ENCODE measurements at regions not wholly inside any gene's neighbourhood (a gene's known extent, or its start where the extent isn't known, plus 50 kb on each side); places are given as distances from the start of the nearest gene placed in this dataset.

DNA sequence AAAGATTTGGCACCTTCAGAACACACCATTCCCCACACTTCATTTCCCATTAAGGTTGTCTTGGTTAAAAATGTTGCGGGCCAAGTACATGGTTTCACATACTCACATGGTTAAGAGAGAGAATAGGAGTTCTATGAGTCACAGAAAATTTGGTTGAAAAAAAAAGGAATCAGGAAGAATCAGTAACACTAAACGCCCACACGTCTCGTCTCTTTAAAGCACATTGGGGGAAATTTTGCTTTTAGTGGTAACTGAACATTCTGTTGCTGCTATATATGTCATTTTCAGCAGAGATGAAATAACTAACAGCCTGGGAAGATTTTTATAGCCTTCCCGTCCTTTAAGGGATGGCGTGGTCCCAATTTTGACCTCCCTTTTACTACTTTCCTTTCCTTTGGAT, 132.9 kb upstream of the ERG start:
- TF ChIP-seq, protein P1, sequence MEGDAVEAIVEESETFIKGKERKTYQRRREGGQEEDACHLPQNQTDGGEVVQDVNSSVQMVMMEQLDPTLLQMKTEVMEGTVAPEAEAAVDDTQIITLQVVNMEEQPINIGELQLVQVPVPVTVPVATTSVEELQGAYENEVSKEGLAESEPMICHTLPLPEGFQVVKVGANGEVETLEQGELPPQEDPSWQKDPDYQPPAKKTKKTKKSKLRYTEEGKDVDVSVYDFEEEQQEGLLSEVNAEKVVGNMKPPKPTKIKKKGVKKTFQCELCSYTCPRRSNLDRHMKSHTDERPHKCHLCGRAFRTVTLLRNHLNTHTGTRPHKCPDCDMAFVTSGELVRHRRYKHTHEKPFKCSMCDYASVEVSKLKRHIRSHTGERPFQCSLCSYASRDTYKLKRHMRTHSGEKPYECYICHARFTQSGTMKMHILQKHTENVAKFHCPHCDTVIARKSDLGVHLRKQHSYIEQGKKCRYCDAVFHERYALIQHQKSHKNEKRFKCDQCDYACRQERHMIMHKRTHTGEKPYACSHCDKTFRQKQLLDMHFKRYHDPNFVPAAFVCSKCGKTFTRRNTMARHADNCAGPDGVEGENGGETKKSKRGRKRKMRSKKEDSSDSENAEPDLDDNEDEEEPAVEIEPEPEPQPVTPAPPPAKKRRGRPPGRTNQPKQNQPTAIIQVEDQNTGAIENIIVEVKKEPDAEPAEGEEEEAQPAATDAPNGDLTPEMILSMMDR (IDR thresholded peaks at IDR 0.05; ENCODE audit: insufficient read depth, low read length), result no peak
- TF ChIP-seq, protein P2, sequence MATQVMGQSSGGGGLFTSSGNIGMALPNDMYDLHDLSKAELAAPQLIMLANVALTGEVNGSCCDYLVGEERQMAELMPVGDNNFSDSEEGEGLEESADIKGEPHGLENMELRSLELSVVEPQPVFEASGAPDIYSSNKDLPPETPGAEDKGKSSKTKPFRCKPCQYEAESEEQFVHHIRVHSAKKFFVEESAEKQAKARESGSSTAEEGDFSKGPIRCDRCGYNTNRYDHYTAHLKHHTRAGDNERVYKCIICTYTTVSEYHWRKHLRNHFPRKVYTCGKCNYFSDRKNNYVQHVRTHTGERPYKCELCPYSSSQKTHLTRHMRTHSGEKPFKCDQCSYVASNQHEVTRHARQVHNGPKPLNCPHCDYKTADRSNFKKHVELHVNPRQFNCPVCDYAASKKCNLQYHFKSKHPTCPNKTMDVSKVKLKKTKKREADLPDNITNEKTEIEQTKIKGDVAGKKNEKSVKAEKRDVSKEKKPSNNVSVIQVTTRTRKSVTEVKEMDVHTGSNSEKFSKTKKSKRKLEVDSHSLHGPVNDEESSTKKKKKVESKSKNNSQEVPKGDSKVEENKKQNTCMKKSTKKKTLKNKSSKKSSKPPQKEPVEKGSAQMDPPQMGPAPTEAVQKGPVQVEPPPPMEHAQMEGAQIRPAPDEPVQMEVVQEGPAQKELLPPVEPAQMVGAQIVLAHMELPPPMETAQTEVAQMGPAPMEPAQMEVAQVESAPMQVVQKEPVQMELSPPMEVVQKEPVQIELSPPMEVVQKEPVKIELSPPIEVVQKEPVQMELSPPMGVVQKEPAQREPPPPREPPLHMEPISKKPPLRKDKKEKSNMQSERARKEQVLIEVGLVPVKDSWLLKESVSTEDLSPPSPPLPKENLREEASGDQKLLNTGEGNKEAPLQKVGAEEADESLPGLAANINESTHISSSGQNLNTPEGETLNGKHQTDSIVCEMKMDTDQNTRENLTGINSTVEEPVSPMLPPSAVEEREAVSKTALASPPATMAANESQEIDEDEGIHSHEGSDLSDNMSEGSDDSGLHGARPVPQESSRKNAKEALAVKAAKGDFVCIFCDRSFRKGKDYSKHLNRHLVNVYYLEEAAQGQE (IDR thresholded peaks at IDR 0.05; ENCODE audit: insufficient replicate concordance, low read depth), result no peak
